BE2C (cell line): ENCODE measurements at regions not wholly inside any gene's neighbourhood (a gene's known extent, or its start where the extent isn't known, plus 50 kb on each side); places are given as distances from the start of the nearest gene placed in this dataset.

Source experiments
- DNase-seq: peaks from one replicate; pipeline ENCODE4 v3.0.0-alpha.2; 2020
- H3K27me3 ChIP-seq: fragments of 250-450 bp; sonication (Bioruptor Pico); 2 replicates; pipeline ENCODE4 v1.5.1; 2020; ENCODE audit warnings: mild to moderate bottlenecking
- H3K36me3 ChIP-seq: fragments of 250-450 bp; sonication (Bioruptor Pico); 2 replicates; pipeline ENCODE4 v1.5.1; 2020; ENCODE audit warnings: mild to moderate bottlenecking
- H3K4me1 ChIP-seq: fragments of 250-450 bp; sonication (Bioruptor Pico); 2 replicates; pipeline ENCODE4 v1.5.1; 2020
- H3K4me3 ChIP-seq: 2 replicates; pipeline ENCODE4 v1.5.1; 2011; ENCODE audit warnings: low read depth, low read length
- H3K9me3 ChIP-seq: fragments of 250-450 bp; sonication (Bioruptor Pico); 2 replicates; pipeline ENCODE4 v1.5.1; 2020
- CTCF ChIP-seq: IDR thresholded peaks from 2 replicates; pipeline ENCODE4 v1.5.1; 2012; ENCODE audit warnings: mild to moderate bottlenecking, low read depth, low read length

- DNase-seq: no peak
- no peak for TF ChIP-seq CTCF
Measured at GRCh38 chr6:19524366-19525186, 312.6 kb upstream of the ID4 start.

GRCh38 chr6:19525673-19526072 lies 311.5 kb upstream of the ID4 start:
- Histone ChIP-seq H3K4me3 (no peak overlapping the region), H3K36me3 (no peaks in the 10 kb centered on the region), H3K27me3 (no peaks in the 10 kb centered on the region), H3K9me3 (no peaks in the 10 kb centered on the region), H3K4me1 (no peaks in the 10 kb centered on the region)
- TF ChIP-seq CTCF: no peak
- DNase-seq: no peak

More at GRCh38 chr6:19524366-19525186, 312.6 kb upstream of the ID4 start:
- Histone ChIP-seq H3K36me3 (no peaks in the 10 kb centered on the region), H3K4me1 (no peaks in the 10 kb centered on the region), H3K4me3 (no peak overlapping the region), H3K9me3 (no peaks in the 10 kb centered on the region), H3K27me3 (no peaks in the 10 kb centered on the region)

GRCh38 chr6:19530188-19530587 lies 307.0 kb upstream of the ID4 start:
- H3K27me3 ChIP-seq: no peaks in the 10 kb centered on the region
- no peaks in the 10 kb centered on the region for H3K36me3 ChIP-seq
- H3K4me1 ChIP-seq: no peaks in the 10 kb centered on the region
- no peak for DNase-seq
- no peaks in the 10 kb centered on the region for H3K9me3 ChIP-seq
- no peak overlapping the region for H3K4me3 ChIP-seq
- no peak for TF ChIP-seq CTCF

GRCh38 chr6:19535351-19535750 lies 301.8 kb upstream of the ID4 start:
- no peaks in the 10 kb centered on the region for H3K36me3 ChIP-seq
- no peak overlapping the region for H3K4me3 ChIP-seq
- H3K27me3 ChIP-seq: no peaks in the 10 kb centered on the region
- no peaks in the 10 kb centered on the region for H3K9me3 ChIP-seq
- no peaks in the 10 kb centered on the region for H3K4me1 ChIP-seq
- no peak for DNase-seq
- no peak for TF ChIP-seq CTCF

GRCh38 chr6:19536838-19537237 lies 300.3 kb upstream of the ID4 start:
- TF ChIP-seq CTCF: no peak
- Histone ChIP-seq H3K27me3 (no peaks in the 10 kb centered on the region), H3K9me3 (no peaks in the 10 kb centered on the region), H3K4me1 (no peaks in the 10 kb centered on the region), H3K36me3 (no peaks in the 10 kb centered on the region), H3K4me3 (no peak overlapping the region)
- DNase-seq: no peak

- H3K4me3 ChIP-seq: no peak overlapping the region
- no peak for TF ChIP-seq CTCF
- no peaks in the 10 kb centered on the region for H3K9me3 ChIP-seq
- no peaks in the 10 kb centered on the region for H3K4me1 ChIP-seq
- no peaks in the 10 kb centered on the region for H3K36me3 ChIP-seq
- no peak for DNase-seq
- H3K27me3 ChIP-seq: no peaks in the 10 kb centered on the region
Measured at GRCh38 chr6:19538096-19538495, 299.1 kb upstream of the ID4 start.
